ENCODE measurements at regions not wholly inside any gene's neighbourhood (a gene's known extent, or its start where the extent isn't known, plus 50 kb on each side); places are given as distances from the start of the nearest gene placed in this dataset.
"Not testable (repeated sequence)": the region's sequence is repeated elsewhere in the genome, so short reads cannot be mapped to it uniquely, and the experiment has no call there.

DNA sequence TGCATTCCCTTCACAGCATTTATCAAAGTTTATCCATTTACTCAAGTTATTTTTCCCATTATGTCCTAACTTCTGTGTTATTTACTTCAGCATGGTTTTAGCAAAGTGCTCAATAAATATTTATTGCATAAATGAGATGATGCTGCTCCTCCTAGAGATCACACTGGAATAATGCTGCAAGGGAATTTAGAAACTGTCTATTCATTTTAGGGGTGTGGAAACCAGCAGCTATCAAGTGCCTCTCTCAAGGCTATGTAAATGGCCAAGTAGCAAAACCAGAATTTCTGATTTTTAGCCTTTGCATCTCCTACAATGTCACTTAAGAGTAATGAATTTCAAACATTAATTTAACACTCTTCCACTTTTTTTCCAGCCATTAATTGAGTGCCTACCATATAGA is 316.2 kb downstream of the COL12A1 start:
- H3K4me3 ChIP-seq (ENCODE audit: low read length): no peak overlapping the region
- peak; percentile 21 for DNase-seq (ENCODE audit: low read depth)
- TF ChIP-seq, protein P1, sequence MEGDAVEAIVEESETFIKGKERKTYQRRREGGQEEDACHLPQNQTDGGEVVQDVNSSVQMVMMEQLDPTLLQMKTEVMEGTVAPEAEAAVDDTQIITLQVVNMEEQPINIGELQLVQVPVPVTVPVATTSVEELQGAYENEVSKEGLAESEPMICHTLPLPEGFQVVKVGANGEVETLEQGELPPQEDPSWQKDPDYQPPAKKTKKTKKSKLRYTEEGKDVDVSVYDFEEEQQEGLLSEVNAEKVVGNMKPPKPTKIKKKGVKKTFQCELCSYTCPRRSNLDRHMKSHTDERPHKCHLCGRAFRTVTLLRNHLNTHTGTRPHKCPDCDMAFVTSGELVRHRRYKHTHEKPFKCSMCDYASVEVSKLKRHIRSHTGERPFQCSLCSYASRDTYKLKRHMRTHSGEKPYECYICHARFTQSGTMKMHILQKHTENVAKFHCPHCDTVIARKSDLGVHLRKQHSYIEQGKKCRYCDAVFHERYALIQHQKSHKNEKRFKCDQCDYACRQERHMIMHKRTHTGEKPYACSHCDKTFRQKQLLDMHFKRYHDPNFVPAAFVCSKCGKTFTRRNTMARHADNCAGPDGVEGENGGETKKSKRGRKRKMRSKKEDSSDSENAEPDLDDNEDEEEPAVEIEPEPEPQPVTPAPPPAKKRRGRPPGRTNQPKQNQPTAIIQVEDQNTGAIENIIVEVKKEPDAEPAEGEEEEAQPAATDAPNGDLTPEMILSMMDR (conservative IDR thresholded peaks at IDR 0.05; ENCODE audit: low read length): no peak; the same call in 1 of the 2 replicates

DNA sequence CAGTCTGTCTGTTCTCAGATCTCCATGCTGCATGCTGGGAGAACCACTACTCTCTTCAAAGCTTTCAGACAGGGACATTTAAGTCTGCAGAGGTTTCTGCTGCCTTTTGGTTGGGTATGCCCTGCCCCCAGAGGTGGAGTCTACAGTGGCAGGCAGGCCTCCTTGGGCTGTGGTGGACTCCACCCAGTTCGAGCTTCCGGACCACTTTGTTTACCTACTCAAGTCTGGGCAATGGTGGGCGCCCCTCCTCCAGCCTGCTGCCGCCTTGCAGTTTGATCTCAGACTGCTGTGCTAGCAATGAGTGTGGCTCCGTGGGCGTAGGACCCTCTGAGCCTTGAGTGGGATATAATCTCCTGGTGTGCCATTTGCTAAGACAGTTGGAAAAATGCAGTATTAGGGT is 317.1 kb downstream of the COL12A1 start:
- not testable (repeated sequence) for DNase-seq (ENCODE audit: low read depth); H3K4me3 ChIP-seq (ENCODE audit: low read length)

DNA sequence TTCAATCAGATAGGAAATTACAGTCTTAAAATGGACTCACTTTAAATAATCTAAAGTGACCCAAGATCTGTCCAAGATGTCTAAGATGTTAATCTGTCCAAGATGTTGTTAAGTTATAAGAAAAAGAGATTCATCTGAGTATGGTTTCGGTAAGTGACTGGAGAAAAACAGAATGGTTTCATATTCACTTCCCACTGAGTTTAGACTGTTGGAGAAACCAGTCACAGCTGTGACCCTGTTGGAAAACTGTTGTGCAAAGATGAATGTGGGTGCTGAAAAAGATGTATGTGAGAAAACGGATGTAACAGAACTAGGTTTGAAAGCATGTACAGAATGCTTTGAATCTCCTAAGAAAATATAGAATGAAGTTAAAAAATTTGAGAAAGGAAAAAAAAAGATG is 325.9 kb downstream of the COL12A1 start:
- no peak for DNase-seq (ENCODE audit: low read depth)
- no peak overlapping the region for H3K4me3 ChIP-seq (ENCODE audit: low read length)
- TF ChIP-seq, protein P1 (conservative IDR thresholded peaks at IDR 0.05; ENCODE audit: low read length): no peak

DNA sequence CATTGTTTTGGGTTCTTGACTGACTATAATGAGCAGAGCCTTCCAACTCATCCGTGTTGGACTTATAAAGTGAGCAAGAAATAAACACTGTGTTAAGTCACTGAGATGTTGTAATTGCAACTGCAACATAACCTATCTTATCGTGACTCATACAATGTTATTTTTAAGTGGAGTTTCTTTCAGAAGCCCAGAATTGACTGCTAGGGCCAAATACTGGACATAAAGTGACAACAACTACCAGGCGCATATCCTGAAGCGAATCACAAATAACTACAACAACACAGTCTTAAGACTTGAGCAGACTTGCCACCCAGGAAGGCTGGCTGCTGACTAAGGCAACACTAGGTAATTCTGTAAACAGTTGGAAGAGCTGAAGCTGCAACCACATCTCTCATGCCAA is 326.6 kb downstream of the COL12A1 start:
- TF ChIP-seq, protein P1 (conservative IDR thresholded peaks at IDR 0.05; ENCODE audit: low read length): no peak
- peak; percentile 82 for DNase-seq (ENCODE audit: low read depth)
- no peak overlapping the region for H3K4me3 ChIP-seq (ENCODE audit: low read length)

DNA sequence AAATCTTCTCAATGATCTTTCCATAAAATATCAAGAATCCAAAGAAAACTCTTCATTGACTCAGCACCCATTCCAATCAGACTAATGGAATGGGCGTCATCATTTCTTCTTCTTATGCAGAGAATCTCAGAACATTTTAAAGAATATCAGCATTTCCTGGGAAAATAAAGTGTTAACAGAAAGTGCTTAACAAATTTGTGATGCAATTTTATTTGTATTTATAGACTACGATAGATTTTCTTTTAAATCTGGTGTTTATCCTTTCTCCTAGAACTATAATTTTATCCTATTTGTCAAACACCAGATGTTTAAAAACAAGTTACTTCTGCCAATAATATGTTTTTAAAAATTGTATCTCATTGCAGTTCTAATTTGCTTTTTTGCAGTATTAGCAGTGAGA is 330.7 kb downstream of the COL12A1 start:
- TF ChIP-seq, protein P1 (conservative IDR thresholded peaks at IDR 0.05; ENCODE audit: low read length): no peak
- DNase-seq (ENCODE audit: low read depth): no peak
- no peak overlapping the region for H3K4me3 ChIP-seq (ENCODE audit: low read length)

DNA sequence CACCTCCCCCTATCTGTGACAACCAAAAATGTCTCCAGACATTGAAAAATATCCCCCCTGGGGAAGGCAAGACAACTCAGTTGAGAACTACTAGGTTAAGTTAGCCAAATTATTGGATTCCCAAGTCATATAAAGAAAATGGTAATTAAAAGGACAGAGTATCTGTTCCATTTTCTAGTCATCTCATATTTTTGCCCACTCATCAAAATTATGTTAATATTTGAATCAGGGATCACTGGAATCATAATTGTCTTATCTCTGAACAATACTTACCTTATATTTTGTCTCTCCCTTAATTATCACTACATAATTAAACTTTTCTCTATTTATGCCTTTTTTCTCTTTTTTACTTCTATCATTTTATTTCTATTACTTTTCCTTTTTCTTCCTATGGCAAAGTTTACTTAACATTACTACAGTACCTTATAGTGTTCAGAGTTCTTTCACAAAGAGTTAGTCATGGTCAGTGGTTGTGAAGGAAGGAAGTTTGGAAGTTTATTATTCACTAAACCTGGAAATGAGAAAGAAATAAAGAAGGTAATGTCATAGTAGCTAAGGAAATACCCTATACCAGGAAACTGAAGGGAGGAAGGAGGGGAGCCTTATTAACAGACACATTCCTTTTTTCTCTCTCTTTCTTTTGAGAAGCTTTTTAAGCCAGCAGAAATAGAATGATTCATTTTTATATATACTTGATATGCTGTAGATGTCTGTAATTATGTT is 332.9 kb downstream of the COL12A1 start:
- no peak for DNase-seq (ENCODE audit: low read depth)
- TF ChIP-seq, protein P1 (conservative IDR thresholded peaks at IDR 0.05; ENCODE audit: low read length): no peak
- H3K4me3 ChIP-seq (ENCODE audit: low read length): no peak overlapping the region

DNA sequence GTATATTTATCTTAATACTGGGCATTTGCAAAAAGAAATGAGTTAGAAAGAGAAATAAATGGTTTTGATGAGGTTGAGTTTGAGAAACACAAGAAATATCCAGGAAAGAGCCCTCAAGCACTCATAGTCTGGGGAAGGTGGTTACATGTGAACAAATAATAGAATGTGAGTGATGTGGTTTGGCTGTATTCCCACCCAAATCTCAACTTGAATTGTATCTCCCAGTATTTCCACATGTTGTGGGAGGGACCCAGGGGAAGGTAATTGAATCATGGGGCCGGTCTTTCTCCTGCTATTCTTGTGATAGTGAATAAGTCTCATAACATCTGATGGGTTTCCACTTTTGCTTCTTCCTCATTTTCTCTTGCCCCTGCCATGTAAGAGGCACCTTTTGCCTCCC is 334.1 kb downstream of the COL12A1 start:
- DNase-seq (ENCODE audit: low read depth): peak; percentile 74
- TF ChIP-seq, protein P1 (conservative IDR thresholded peaks at IDR 0.05; ENCODE audit: low read length): no peak
- H3K4me3 ChIP-seq (ENCODE audit: low read length): no peak overlapping the region

Measured in AG10803 (cell line).